Neural progenitor cell (in vitro differentiated cells): ENCODE measurements at regions not wholly inside any gene's neighbourhood (a gene's known extent, or its start where the extent isn't known, plus 50 kb on each side); places are given as distances from the start of the nearest gene placed in this dataset.

Experiments
- DNase-seq: peaks from one replicate; pipeline ENCODE4 v3.0.0-alpha.2; 2016; ENCODE audit warnings: low spot score
- H2AFZ ChIP-seq: fragments of 200-600 bp; sonication (generic); replicated peaks from 2 replicates; pipeline ENCODE4 v1.6.1; 2016; ENCODE audit warnings: antibody characterized with exemption
- H3F3A ChIP-seq: fragments of 200-600 bp; sonication (generic); 2 replicates; pipeline ENCODE4 v1.6.1; 2016; ENCODE audit warnings: antibody characterized with exemption, low read depth
- H3K27ac ChIP-seq: fragments of 200-600 bp; sonication (generic); 2 replicates; pipeline ENCODE4 v1.5.1; 2016; ENCODE audit warnings: mild to moderate bottlenecking
- H3K27me3 ChIP-seq: fragments of 200-600 bp; sonication (generic); 2 replicates; pipeline ENCODE4 v1.6.1; 2016; ENCODE audit warnings: mild to moderate bottlenecking, moderate library complexity
- H3K36me3 ChIP-seq: fragments of 200-600 bp; sonication (generic); 2 replicates; pipeline ENCODE4 v1.5.1; 2016
- H3K4me1 ChIP-seq: fragments of 200-600 bp; sonication (generic); 2 replicates; pipeline ENCODE4 v1.6.1; 2016; ENCODE audit warnings: mixed run types
- H3K4me2 ChIP-seq: fragments of 200-600 bp; sonication (generic); 2 replicates; pipeline ENCODE4 v1.6.1; 2016
- H3K4me3 ChIP-seq: fragments of 200-600 bp; sonication (generic); 2 replicates; pipeline ENCODE4 v1.5.1; 2016
- H3K79me2 ChIP-seq: fragments of 200-600 bp; sonication (generic); 2 replicates; pipeline ENCODE4 v1.6.1; 2016; ENCODE audit warnings: low read depth
- H3K9ac ChIP-seq: fragments of 200-600 bp; sonication (generic); 2 replicates; pipeline ENCODE4 v1.6.1; 2016
- H3K9me3 ChIP-seq: fragments of 200-600 bp; sonication (generic); 2 replicates; pipeline ENCODE4 v1.5.1; 2016; ENCODE audit warnings: low read depth
- H4K20me1 ChIP-seq: fragments of 200-600 bp; sonication (generic); 2 replicates; pipeline ENCODE4 v1.6.1; 2016; ENCODE audit warnings: low read depth
- H3K27ac Mint-ChIP-seq: 3 replicates; pipeline ENCODE4 v1.8.0; 2021; ENCODE audit warnings: mixed read lengths
- H3K27me3 Mint-ChIP-seq: 2 replicates; pipeline ENCODE4 v1.8.0; 2022; ENCODE audit warnings: low read depth, mild to moderate bottlenecking, inconsistent platforms, moderate library complexity, mixed read lengths; ENCODE audit not compliant: insufficient read depth
- H3K36me3 Mint-ChIP-seq: 3 replicates; pipeline ENCODE4 v1.8.0; 2021; ENCODE audit warnings: mixed read lengths
- H3K4me1 Mint-ChIP-seq: 3 replicates; pipeline ENCODE4 v1.8.0; 2021; ENCODE audit warnings: mixed read lengths
- H3K4me3 Mint-ChIP-seq: 3 replicates; pipeline ENCODE4 v1.8.0; 2021; ENCODE audit warnings: mild to moderate bottlenecking, moderate library complexity, mixed read lengths
- H3K9me3 Mint-ChIP-seq: 3 replicates; pipeline ENCODE4 v1.8.0; 2020; ENCODE audit warnings: mixed read lengths
- EZH2 ChIP-seq: fragments of 200-600 bp; sonication (generic); IDR thresholded peaks from 2 replicates; pipeline ENCODE4 v1.6.1; 2017; ENCODE audit warnings: antibody characterized with exemption, mild to moderate bottlenecking, moderate library complexity
- EZH2phosphoT487 ChIP-seq: fragments of 200-600 bp; sonication (generic); IDR thresholded peaks from 2 replicates; pipeline ENCODE4 v1.6.1; 2017; ENCODE audit warnings: antibody characterized with exemption
- TF ChIP-seq, protein P1 (sequence below): fragments of 200-600 bp; sonication (generic); IDR thresholded peaks from 2 replicates; pipeline ENCODE4 v1.5.1; 2017; ENCODE audit warnings: antibody characterized with exemption, mild to moderate bottlenecking

DNA sequence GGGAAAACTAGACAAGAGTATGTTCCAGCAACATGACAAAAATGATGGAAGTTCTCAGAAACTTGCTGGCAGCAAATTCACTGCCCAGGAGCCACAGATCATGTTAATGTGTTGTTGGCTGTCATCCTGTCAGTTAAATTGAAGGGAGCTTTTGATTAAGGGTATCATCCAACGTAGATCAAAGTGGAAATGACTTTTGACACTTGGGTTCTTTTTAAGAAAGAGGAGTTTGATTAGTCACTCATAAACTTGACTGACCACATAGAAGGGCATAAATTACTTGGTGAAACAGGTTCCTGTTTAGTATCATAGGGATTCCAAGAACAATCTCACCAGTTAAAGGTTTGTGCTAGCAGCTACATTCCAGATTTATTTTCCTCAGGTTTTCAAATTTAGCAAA, 288.7 kb downstream of the CSNK1G3 start:
- H3K9ac ChIP-seq, result no peak overlapping the region
- Mint-ChIP-seq H3K36me3 (no peaks in the 10 kb centered on the region), H3K27me3 (no peaks in the 10 kb centered on the region), H3K27ac (no peak overlapping the region), H3K4me3 (no peak overlapping the region), H3K4me1 (peaks cover 31% of the 10 kb centered on the region), H3K9me3 (peaks cover 9% of the 10 kb centered on the region)
- no peaks in the 10 kb centered on the region for H3K27me3 ChIP-seq
- no peak for DNase-seq
- TF ChIP-seq EZH2phosphoT487, result no peak
- TF ChIP-seq EZH2, result no peak
- TF ChIP-seq, protein P1, sequence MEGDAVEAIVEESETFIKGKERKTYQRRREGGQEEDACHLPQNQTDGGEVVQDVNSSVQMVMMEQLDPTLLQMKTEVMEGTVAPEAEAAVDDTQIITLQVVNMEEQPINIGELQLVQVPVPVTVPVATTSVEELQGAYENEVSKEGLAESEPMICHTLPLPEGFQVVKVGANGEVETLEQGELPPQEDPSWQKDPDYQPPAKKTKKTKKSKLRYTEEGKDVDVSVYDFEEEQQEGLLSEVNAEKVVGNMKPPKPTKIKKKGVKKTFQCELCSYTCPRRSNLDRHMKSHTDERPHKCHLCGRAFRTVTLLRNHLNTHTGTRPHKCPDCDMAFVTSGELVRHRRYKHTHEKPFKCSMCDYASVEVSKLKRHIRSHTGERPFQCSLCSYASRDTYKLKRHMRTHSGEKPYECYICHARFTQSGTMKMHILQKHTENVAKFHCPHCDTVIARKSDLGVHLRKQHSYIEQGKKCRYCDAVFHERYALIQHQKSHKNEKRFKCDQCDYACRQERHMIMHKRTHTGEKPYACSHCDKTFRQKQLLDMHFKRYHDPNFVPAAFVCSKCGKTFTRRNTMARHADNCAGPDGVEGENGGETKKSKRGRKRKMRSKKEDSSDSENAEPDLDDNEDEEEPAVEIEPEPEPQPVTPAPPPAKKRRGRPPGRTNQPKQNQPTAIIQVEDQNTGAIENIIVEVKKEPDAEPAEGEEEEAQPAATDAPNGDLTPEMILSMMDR, result no peak
- H3K36me3 ChIP-seq, result no peaks in the 10 kb centered on the region
- H3K79me2 ChIP-seq, result no peaks in the 10 kb centered on the region
- no peaks in the 10 kb centered on the region for H4K20me1 ChIP-seq
- H3K27ac ChIP-seq, result no peak overlapping the region
- no peak overlapping the region for H3K4me2 ChIP-seq
- no peaks in the 10 kb centered on the region for H3K9me3 ChIP-seq
- no peaks in the 10 kb centered on the region for H3F3A ChIP-seq
- no peak overlapping the region for H3K4me3 ChIP-seq
- H3K4me1 ChIP-seq, result peaks cover 15% of the 10 kb centered on the region
- no peak overlapping the region for H2AFZ ChIP-seq

DNA sequence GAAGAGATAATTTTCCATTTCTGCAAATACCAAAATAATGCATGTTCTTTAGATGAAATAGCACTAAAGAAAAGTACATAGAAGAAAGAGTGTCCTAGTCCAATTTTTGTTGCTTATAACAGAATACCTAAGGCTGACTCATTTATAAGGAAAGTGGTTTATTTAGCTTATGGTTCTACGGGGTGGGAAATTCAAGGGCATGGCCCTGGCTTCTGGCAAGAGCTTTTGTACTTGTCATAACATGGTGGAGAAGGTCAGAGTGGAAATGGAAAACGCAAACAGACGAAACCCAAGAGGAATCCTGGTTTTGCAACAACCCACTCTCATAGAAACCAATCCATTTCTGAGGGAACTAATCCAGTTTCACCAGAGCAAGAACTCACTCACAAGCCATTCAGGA, 283.7 kb downstream of the CSNK1G3 start:
- Mint-ChIP-seq H3K4me1 (peaks cover 4% of the 10 kb centered on the region), H3K36me3 (no peaks in the 10 kb centered on the region), H3K27me3 (no peaks in the 10 kb centered on the region), H3K9me3 (peaks cover 15% of the 10 kb centered on the region), H3K27ac (peak overlapping the region; percentile 13), H3K4me3 (no peak overlapping the region)
- DNase-seq, result no peak
- Histone ChIP-seq H3K9me3 (no peaks in the 10 kb centered on the region), H4K20me1 (no peaks in the 10 kb centered on the region), H3K27me3 (no peaks in the 10 kb centered on the region), H3F3A (no peaks in the 10 kb centered on the region), H2AFZ (no peak overlapping the region), H3K4me1 (no peaks in the 10 kb centered on the region), H3K9ac (no peak overlapping the region), H3K79me2 (no peaks in the 10 kb centered on the region), H3K27ac (no peak overlapping the region), H3K4me2 (no peak overlapping the region), H3K4me3 (no peak overlapping the region), H3K36me3 (no peaks in the 10 kb centered on the region)
- no peak for TF ChIP-seq EZH2
- TF ChIP-seq, protein P1, result no peak
- no peak for TF ChIP-seq EZH2phosphoT487

DNA sequence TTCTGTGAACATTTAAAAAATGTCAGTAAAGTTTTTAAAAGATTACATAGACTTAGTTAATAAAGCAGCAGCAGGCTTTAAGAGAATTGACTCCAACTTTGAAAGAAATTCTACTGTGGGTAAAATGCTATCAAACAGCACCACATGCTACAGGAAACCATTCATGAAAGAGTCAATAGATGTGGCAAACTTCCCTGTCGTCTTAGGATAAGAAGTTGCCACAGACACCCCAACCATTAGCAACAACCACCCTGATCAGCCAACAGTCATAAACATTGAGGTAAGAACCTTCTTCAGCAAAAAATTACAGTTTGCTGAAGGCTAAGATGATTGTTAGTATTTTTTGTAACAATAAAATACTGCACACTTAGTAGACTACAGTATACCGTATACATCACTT, 278.2 kb downstream of the CSNK1G3 start:
- Histone ChIP-seq H2AFZ (no peak overlapping the region), H3K27me3 (no peaks in the 10 kb centered on the region), H3K9me3 (no peaks in the 10 kb centered on the region), H3K36me3 (no peaks in the 10 kb centered on the region), H3K4me3 (no peak overlapping the region), H3K27ac (no peak overlapping the region), H3K9ac (no peak overlapping the region), H3F3A (no peaks in the 10 kb centered on the region), H4K20me1 (no peaks in the 10 kb centered on the region), H3K79me2 (no peaks in the 10 kb centered on the region), H3K4me2 (no peak overlapping the region), H3K4me1 (peaks cover 26% of the 10 kb centered on the region)
- peaks cover 31% of the 10 kb centered on the region for H3K9me3 Mint-ChIP-seq
- TF ChIP-seq EZH2phosphoT487, result no peak
- no peak for TF ChIP-seq EZH2
- TF ChIP-seq, protein P1, result no peak
- H3K27me3 Mint-ChIP-seq, result no peaks in the 10 kb centered on the region
- H3K4me1 Mint-ChIP-seq, result peaks cover 17% of the 10 kb centered on the region
- H3K36me3 Mint-ChIP-seq, result peaks cover 9% of the 10 kb centered on the region
- DNase-seq, result no peak
- H3K4me3 Mint-ChIP-seq, result no peak overlapping the region
- H3K27ac Mint-ChIP-seq, result no peak overlapping the region
